ENCODE measurements at regions not wholly inside any gene's neighbourhood (a gene's known extent, or its start where the extent isn't known, plus 50 kb on each side); places are given as distances from the start of the nearest gene placed in this dataset.
"Not testable (repeated sequence)": the region's sequence is repeated elsewhere in the genome, so short reads cannot be mapped to it uniquely, and the experiment has no call there.

- TF ChIP-seq EZH2 (IDR thresholded peaks at IDR 0.05); POLR2AphosphoS5 (IDR thresholded peaks at IDR 0.05; ENCODE audit: borderline replicate concordance, low read depth, low read length); FOXP2 (optimal IDR thresholded peaks at IDR 0.05; ENCODE audit: control extremely low read depth, extremely low read length, insufficient read depth): not testable (repeated sequence)
Measured at GRCh38 chr22:25335276-25335675, 115.8 kb downstream of the CRYBB2 start.
